ENCODE measurements at regions not wholly inside any gene's neighbourhood (a gene's known extent, or its start where the extent isn't known, plus 50 kb on each side); places are given as distances from the start of the nearest gene placed in this dataset.

GRCh38 chr15:87527416-87527815 lies 729.1 kb downstream of the NTRK3 start:
- TF ChIP-seq POLR2A (IDR thresholded peaks at IDR 0.05) (no peak), EP300 (IDR thresholded peaks at IDR 0.05) (no peak), CTCF (IDR thresholded peaks at IDR 0.05) (no peak), POLR2AphosphoS5 (IDR thresholded peaks at IDR 0.05) (no peak)
- H3K36me3 ChIP-seq, result no peaks in the 10 kb centered on the region
- no peak for ATAC-seq
- WGBS, 2 donors (ENCODE audit: low coverage in 1 of 2), result 55 to 66% methylated on average over 4 of the region's 4 CpGs
- H3K9me3 ChIP-seq, result no peaks in the 10 kb centered on the region
- no peak overlapping the region for H3K4me3 ChIP-seq
- no peak overlapping the region for H3K27ac ChIP-seq
- no peaks in the 10 kb centered on the region for H3K27me3 ChIP-seq
- H3K4me1 ChIP-seq, result no peaks in the 10 kb centered on the region

- no peaks in the 10 kb centered on the region for H3K36me3 ChIP-seq
- WGBS, 2 donors (ENCODE audit: low coverage in 1 of 2), result 45 to 75% methylated on average over 2 of the region's 2 CpGs
- no peak for ATAC-seq
- H3K4me1 ChIP-seq, result no peaks in the 10 kb centered on the region
- no peak for TF ChIP-seq POLR2A (IDR thresholded peaks at IDR 0.05)
- no peak for TF ChIP-seq CTCF (IDR thresholded peaks at IDR 0.05)
- no peak for TF ChIP-seq EP300 (IDR thresholded peaks at IDR 0.05)
- TF ChIP-seq POLR2AphosphoS5 (IDR thresholded peaks at IDR 0.05), result no peak
- no peaks in the 10 kb centered on the region for H3K27me3 ChIP-seq
- no peak overlapping the region for H3K4me3 ChIP-seq
- no peaks in the 10 kb centered on the region for H3K9me3 ChIP-seq
- H3K27ac ChIP-seq, result no peak overlapping the region
Observed at GRCh38 chr15:87523516-87523915, 733.0 kb downstream of the NTRK3 start.

- H3K27ac ChIP-seq, result no peak overlapping the region
Observed at GRCh38 chr15:87522997-87523396, 733.5 kb downstream of the NTRK3 start.

GRCh38 chr15:87518957-87519356 lies 737.6 kb downstream of the NTRK3 start:
- no peaks in the 10 kb centered on the region for H3K9me3 ChIP-seq
- WGBS, 2 donors (ENCODE audit: low coverage in 1 of 2), result 70 to 71% methylated on average over 2 to 3 of the region's 3 CpGs
- no peak overlapping the region for H3K27ac ChIP-seq
- TF ChIP-seq POLR2A (IDR thresholded peaks at IDR 0.05), result no peak
- no peak for TF ChIP-seq CTCF (IDR thresholded peaks at IDR 0.05)
- TF ChIP-seq EP300 (IDR thresholded peaks at IDR 0.05), result no peak
- TF ChIP-seq POLR2AphosphoS5 (IDR thresholded peaks at IDR 0.05), result no peak
- H3K4me1 ChIP-seq, result no peaks in the 10 kb centered on the region
- no peaks in the 10 kb centered on the region for H3K36me3 ChIP-seq
- no peak for ATAC-seq
- H3K4me3 ChIP-seq, result no peak overlapping the region
- no peaks in the 10 kb centered on the region for H3K27me3 ChIP-seq

More at GRCh38 chr15:87522997-87523396, 733.5 kb downstream of the NTRK3 start:
- ATAC-seq, result no peak
- no peaks in the 10 kb centered on the region for H3K36me3 ChIP-seq
- no peaks in the 10 kb centered on the region for H3K4me1 ChIP-seq
- TF ChIP-seq POLR2AphosphoS5 (IDR thresholded peaks at IDR 0.05), result no peak
- H3K4me3 ChIP-seq, result no peak overlapping the region
- H3K9me3 ChIP-seq, result no peaks in the 10 kb centered on the region
- 50% methylated on average over 1 of the region's 1 CpG; no CpG with 5 or more reads in 1 of the 2 donors for WGBS, 2 donors (ENCODE audit: low coverage in 1 of 2)
- H3K27me3 ChIP-seq, result no peaks in the 10 kb centered on the region

GRCh38 chr15:87508086-87508485 lies 748.5 kb downstream of the NTRK3 start:
- Histone ChIP-seq H3K9me3 (no peaks in the 10 kb centered on the region), H3K4me3 (no peak overlapping the region), H3K36me3 (no peaks in the 10 kb centered on the region), H3K27me3 (no peaks in the 10 kb centered on the region), H3K4me1 (no peaks in the 10 kb centered on the region), H3K27ac (no peak overlapping the region)
- 77 to 89% methylated on average over 1 to 2 of the region's 2 CpGs for WGBS, 2 donors (ENCODE audit: low coverage in 1 of 2)
- ATAC-seq, result no peak
- TF ChIP-seq POLR2AphosphoS5 (IDR thresholded peaks at IDR 0.05) (no peak), CTCF (IDR thresholded peaks at IDR 0.05) (no peak), POLR2A (IDR thresholded peaks at IDR 0.05) (no peak), EP300 (IDR thresholded peaks at IDR 0.05) (no peak)
